Suprapubic skin (tissue), 3 donors: ENCODE measurements at regions not wholly inside any gene's neighbourhood (a gene's known extent, or its start where the extent isn't known, plus 50 kb on each side); places are given as distances from the start of the nearest gene placed in this dataset.

ENCODE experiments used
- POLR2AphosphoS5 ChIP-seq, 3 donors: sonication (generic); formaldehyde crosslinking; IDR thresholded peaks; one replicate each; pipeline ENCODE4 v1.6.1; 2017; ENCODE audit warnings: antibody characterized with exemption in 3 of 3
- TF ChIP-seq, protein P1 (sequence below), 2 donors: fragments of 200-600 bp in 1 of 2; fragments of 450-650 bp in 1 of 2; sonication (generic) in 1 of 2; IDR thresholded peaks; one replicate each; pipeline ENCODE4 v1.5.1; 2016 to 2019; ENCODE audit warnings: antibody characterized with exemption in 2 of 2, mild to moderate bottlenecking in 1 of 2, moderate library complexity in 1 of 2

DNA sequence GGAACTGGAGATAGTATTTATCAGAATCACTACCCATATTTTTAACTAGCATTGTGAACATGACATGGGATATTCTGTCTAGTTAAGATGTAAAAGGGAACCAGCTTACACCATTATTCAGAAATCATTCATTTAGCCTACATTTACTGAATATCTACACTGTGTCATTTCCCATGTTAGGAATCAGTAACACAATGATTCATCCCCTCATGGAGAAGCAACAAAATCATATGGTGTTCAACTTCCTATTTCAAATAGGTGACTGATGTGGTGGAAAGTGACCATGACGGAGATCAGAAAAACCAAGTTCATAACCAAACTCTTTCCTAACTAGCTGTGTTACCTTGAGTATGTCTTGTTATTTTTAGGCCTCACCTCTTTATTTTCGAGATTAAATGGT, 550.0 kb upstream of the TUSC1 start:
- TF ChIP-seq, protein P1, sequence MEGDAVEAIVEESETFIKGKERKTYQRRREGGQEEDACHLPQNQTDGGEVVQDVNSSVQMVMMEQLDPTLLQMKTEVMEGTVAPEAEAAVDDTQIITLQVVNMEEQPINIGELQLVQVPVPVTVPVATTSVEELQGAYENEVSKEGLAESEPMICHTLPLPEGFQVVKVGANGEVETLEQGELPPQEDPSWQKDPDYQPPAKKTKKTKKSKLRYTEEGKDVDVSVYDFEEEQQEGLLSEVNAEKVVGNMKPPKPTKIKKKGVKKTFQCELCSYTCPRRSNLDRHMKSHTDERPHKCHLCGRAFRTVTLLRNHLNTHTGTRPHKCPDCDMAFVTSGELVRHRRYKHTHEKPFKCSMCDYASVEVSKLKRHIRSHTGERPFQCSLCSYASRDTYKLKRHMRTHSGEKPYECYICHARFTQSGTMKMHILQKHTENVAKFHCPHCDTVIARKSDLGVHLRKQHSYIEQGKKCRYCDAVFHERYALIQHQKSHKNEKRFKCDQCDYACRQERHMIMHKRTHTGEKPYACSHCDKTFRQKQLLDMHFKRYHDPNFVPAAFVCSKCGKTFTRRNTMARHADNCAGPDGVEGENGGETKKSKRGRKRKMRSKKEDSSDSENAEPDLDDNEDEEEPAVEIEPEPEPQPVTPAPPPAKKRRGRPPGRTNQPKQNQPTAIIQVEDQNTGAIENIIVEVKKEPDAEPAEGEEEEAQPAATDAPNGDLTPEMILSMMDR (IDR thresholded peaks at IDR 0.05) = no peak
- no peak for TF ChIP-seq POLR2AphosphoS5 (IDR thresholded peaks at IDR 0.05)
